ENCODE measurements at regions not wholly inside any gene's neighbourhood (a gene's known extent, or its start where the extent isn't known, plus 50 kb on each side); places are given as distances from the start of the nearest gene placed in this dataset.

GRCh38 chr14:65906948-65907347 is 494.4 kb downstream of the FUT8 start:
- Mint-ChIP-seq H3K4me3 (ENCODE audit: unreplicated experiment) (no peak overlapping the region), H3K27me3 (ENCODE audit: unreplicated experiment) (peaks cover 1% of the 10 kb centered on the region), H3K9me3 (ENCODE audit: unreplicated experiment) (no peaks in the 10 kb centered on the region), H3K27ac (ENCODE audit: unreplicated experiment) (no peak overlapping the region), H3K36me3 (ENCODE audit: low read depth, unreplicated experiment) (no peaks in the 10 kb centered on the region), H3K4me1 (ENCODE audit: unreplicated experiment) (no peaks in the 10 kb centered on the region)
- no peak for DNase-seq (ENCODE audit: low spot score)
- TF ChIP-seq CTCF (IDR thresholded peaks at IDR 0.05; ENCODE audit: unreplicated experiment): no peak

- Mint-ChIP-seq H3K4me3 (ENCODE audit: unreplicated experiment) (no peak overlapping the region), H3K36me3 (ENCODE audit: low read depth, unreplicated experiment) (no peaks in the 10 kb centered on the region), H3K9me3 (ENCODE audit: unreplicated experiment) (no peaks in the 10 kb centered on the region), H3K27ac (ENCODE audit: unreplicated experiment) (no peak overlapping the region), H3K27me3 (ENCODE audit: unreplicated experiment) (no peaks in the 10 kb centered on the region), H3K4me1 (ENCODE audit: unreplicated experiment) (no peaks in the 10 kb centered on the region)
- no peak for TF ChIP-seq CTCF (IDR thresholded peaks at IDR 0.05; ENCODE audit: unreplicated experiment)
- DNase-seq (ENCODE audit: low spot score): no peak
Measured at GRCh38 chr14:65910108-65910786, 497.7 kb downstream of the FUT8 start.

- H3K27me3 Mint-ChIP-seq (ENCODE audit: unreplicated experiment): no peaks in the 10 kb centered on the region
- TF ChIP-seq CTCF (IDR thresholded peaks at IDR 0.05; ENCODE audit: unreplicated experiment): no peak
- no peak for DNase-seq (ENCODE audit: low spot score)
- H3K4me1 Mint-ChIP-seq (ENCODE audit: unreplicated experiment): peaks cover 3% of the 10 kb centered on the region
- no peak overlapping the region for H3K27ac Mint-ChIP-seq (ENCODE audit: unreplicated experiment)
- H3K36me3 Mint-ChIP-seq (ENCODE audit: low read depth, unreplicated experiment): no peaks in the 10 kb centered on the region
- no peaks in the 10 kb centered on the region for H3K9me3 Mint-ChIP-seq (ENCODE audit: unreplicated experiment)
- no peak overlapping the region for H3K4me3 Mint-ChIP-seq (ENCODE audit: unreplicated experiment)
Measured at GRCh38 chr14:65915125-65915524, 502.6 kb downstream of the FUT8 start.

GRCh38 chr14:65916055-65916454 is 503.5 kb downstream of the FUT8 start:
- H3K4me3 Mint-ChIP-seq (ENCODE audit: unreplicated experiment): no peak overlapping the region
- peaks cover 3% of the 10 kb centered on the region for H3K4me1 Mint-ChIP-seq (ENCODE audit: unreplicated experiment)
- no peaks in the 10 kb centered on the region for H3K9me3 Mint-ChIP-seq (ENCODE audit: unreplicated experiment)

More at GRCh38 chr14:65916055-65916454, 503.5 kb downstream of the FUT8 start:
- DNase-seq (ENCODE audit: low spot score): no peak
- no peak for TF ChIP-seq CTCF (IDR thresholded peaks at IDR 0.05; ENCODE audit: unreplicated experiment)
- Mint-ChIP-seq H3K36me3 (ENCODE audit: low read depth, unreplicated experiment) (no peaks in the 10 kb centered on the region), H3K27me3 (ENCODE audit: unreplicated experiment) (no peaks in the 10 kb centered on the region), H3K27ac (ENCODE audit: unreplicated experiment) (no peak overlapping the region)
